GM21529 (cell line): ENCODE measurements at regions not wholly inside any gene's neighbourhood (a gene's known extent, or its start where the extent isn't known, plus 50 kb on each side); places are given as distances from the start of the nearest gene placed in this dataset.

Experiments used
- ATAC-seq: cut with Tn5 transposase; IDR thresholded peaks from one replicate; pipeline ENCODE4 v1.9.1; 2021; ENCODE audit not compliant: unreplicated experiment

- ATAC-seq, result no peak
Measured at GRCh38 chr13:83618966-83619365, 263.3 kb downstream of the SLITRK1 start.

GRCh38 chr13:83613524-83613923, 268.8 kb downstream of the SLITRK1 start:
- ATAC-seq, result no peak

- ATAC-seq, result no peak
Measured at GRCh38 chr13:83601539-83601938, 280.7 kb downstream of the SLITRK1 start.

GRCh38 chr13:83592095-83592494, 290.2 kb downstream of the SLITRK1 start:
- ATAC-seq, result no peak

GRCh38 chr13:83589814-83590213, 292.5 kb downstream of the SLITRK1 start:
- ATAC-seq, result no peak

- no peak for ATAC-seq
Measured at GRCh38 chr13:83577183-83577582, 305.1 kb downstream of the SLITRK1 start.

GRCh38 chr13:83568019-83568418, 314.3 kb downstream of the SLITRK1 start:
- ATAC-seq, result no peak

- ATAC-seq, result no peak
Measured at GRCh38 chr13:83563499-83563898, 318.8 kb downstream of the SLITRK1 start.

GRCh38 chr13:83557845-83558244, 324.4 kb downstream of the SLITRK1 start:
- ATAC-seq, result no peak

- ATAC-seq, result no peak
Measured at GRCh38 chr13:83549671-83550070, 332.6 kb downstream of the SLITRK1 start.

GRCh38 chr13:83547043-83547442, 335.2 kb downstream of the SLITRK1 start:
- ATAC-seq, result no peak

- ATAC-seq, result no peak
Measured at GRCh38 chr13:83546476-83546875, 335.8 kb downstream of the SLITRK1 start.

GRCh38 chr13:83538636-83539035, 343.6 kb downstream of the SLITRK1 start:
- no peak for ATAC-seq

- no peak for ATAC-seq
Measured at GRCh38 chr13:83536941-83537340, 345.3 kb downstream of the SLITRK1 start.

GRCh38 chr13:83536153-83536552, 346.1 kb downstream of the SLITRK1 start:
- ATAC-seq, result no peak

GRCh38 chr13:83532809-83533208, 349.5 kb downstream of the SLITRK1 start:
- no peak for ATAC-seq

- ATAC-seq, result no peak
Measured at GRCh38 chr13:83531022-83531421, 351.3 kb downstream of the SLITRK1 start.

- no peak for ATAC-seq
Measured at GRCh38 chr13:83516781-83517180, 365.5 kb downstream of the SLITRK1 start.

- ATAC-seq, result no peak
Measured at GRCh38 chr13:83515268-83516015, 366.8 kb downstream of the SLITRK1 start.

GRCh38 chr13:83508771-83509301, 373.4 kb downstream of the SLITRK1 start:
- ATAC-seq, result no peak

GRCh38 chr13:83503424-83503823, 378.9 kb downstream of the SLITRK1 start:
- no peak for ATAC-seq

- no peak for ATAC-seq
Measured at GRCh38 chr13:83499286-83499685, 383.0 kb downstream of the SLITRK1 start.
